AG04449 (cell line): ENCODE measurements at regions not wholly inside any gene's neighbourhood (a gene's known extent, or its start where the extent isn't known, plus 50 kb on each side); places are given as distances from the start of the nearest gene placed in this dataset.
A peak's percentile ranks its signal among the peaks of the same experiment; 100 is the strongest.

Experiments used
- CTCF ChIA-PET: fragments of 350-600 bp; formaldehyde crosslinking; extraction: SDS; loops from one replicate; lab custom pipeline; 2021; ENCODE audit warnings: antibody characterized with exemption; lab: Yijun Ruan, JAX
- POLR2A ChIA-PET: fragments of 400-600, 350-600 bp; formaldehyde crosslinking; extraction: SDS; loops from one replicate; lab custom pipeline; 2020; ENCODE audit warnings: antibody characterized with exemption, inconsistent platforms; lab: Yijun Ruan, JAX
- DNase-seq: peaks from one replicate; pipeline ENCODE4 v3.0.0-alpha.2; 2010; ENCODE audit warnings: low read depth, low spot score
- H3K4me3 ChIP-seq: 2 replicates; pipeline ENCODE4 v1.5.1; 2011; ENCODE audit warnings: low read depth, mild to moderate bottlenecking, control low read depth, low read length
- TF ChIP-seq, protein P1 (sequence below): IDR thresholded peaks from one replicate; pipeline ENCODE4 v1.5.1; 2011; ENCODE audit warnings: mild to moderate bottlenecking, moderate library complexity, low read length, control low read depth, inconsistent platforms; ENCODE audit not compliant: insufficient read depth; ENCODE audit errors: missing control alignments

DNA sequence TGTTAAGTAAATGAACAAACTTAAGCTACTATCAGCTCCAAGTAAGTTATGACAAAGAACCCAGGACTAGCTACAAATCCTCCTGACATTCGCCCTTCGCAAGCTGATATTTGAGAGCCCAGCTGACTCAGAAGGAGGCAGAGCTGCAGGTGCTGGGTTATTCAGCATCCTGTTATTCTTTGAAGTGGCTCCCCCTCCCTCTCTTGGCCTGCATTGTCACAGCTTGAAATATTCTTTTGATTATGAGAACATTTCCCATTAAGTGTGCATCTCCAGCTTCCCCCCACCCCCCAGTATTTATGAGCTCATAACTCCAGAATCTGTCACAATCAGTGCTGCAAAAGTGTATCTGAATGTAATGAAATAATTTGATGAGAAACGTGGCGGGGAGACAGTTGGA lies 78.8 kb upstream of the RALY start:
- H3K4me3 ChIP-seq: no peak overlapping the region
- TF ChIP-seq, protein P1, sequence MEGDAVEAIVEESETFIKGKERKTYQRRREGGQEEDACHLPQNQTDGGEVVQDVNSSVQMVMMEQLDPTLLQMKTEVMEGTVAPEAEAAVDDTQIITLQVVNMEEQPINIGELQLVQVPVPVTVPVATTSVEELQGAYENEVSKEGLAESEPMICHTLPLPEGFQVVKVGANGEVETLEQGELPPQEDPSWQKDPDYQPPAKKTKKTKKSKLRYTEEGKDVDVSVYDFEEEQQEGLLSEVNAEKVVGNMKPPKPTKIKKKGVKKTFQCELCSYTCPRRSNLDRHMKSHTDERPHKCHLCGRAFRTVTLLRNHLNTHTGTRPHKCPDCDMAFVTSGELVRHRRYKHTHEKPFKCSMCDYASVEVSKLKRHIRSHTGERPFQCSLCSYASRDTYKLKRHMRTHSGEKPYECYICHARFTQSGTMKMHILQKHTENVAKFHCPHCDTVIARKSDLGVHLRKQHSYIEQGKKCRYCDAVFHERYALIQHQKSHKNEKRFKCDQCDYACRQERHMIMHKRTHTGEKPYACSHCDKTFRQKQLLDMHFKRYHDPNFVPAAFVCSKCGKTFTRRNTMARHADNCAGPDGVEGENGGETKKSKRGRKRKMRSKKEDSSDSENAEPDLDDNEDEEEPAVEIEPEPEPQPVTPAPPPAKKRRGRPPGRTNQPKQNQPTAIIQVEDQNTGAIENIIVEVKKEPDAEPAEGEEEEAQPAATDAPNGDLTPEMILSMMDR: no peak
- no peak for DNase-seq
- ChIA-PET CTCF (interaction anchor here (0.8 to 1.6 kb wide), 14 partner anchors 13 to 216 kb away, joined by 3 to 12 read pairs (median 3); no protein-coding TSS in a partner anchor), POLR2A (no interaction called here)

DNA sequence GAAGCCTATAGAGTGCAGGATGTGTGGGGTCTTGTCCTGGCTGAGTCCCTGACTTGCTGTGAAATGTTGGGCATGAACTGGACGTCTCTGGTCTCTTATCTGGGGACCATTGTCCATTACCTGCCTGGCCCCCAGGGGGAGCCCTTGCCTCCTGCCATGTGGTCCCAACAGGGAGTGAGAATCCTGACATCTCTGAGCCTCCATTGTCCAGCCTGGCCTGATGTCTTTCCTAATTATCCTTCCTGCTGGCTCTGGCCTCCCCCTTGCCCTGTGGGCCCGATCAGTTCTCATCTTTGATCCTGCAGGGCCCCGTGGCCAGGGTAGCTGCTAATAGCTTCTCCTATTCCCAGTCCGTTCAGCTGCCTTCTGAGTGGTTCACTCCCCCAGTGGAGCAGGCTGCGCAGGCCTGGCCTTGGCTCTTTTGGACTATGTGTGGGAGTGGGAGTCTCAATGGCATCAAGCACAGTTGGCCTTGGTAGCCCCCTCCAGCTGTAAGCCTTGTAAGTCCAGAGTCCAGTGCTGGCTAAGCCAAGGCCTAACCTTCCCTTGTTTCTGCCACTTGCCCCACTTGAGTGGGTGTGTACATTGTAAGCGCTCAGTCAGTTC lies 77.9 kb upstream of the RALY start:
- CTCF ChIA-PET: interaction anchor here (1.0 to 1.6 kb wide), 10 partner anchors 8 to 215 kb away, joined by 3 to 5 read pairs (median 3); no protein-coding TSS in a partner anchor
- DNase-seq: no peak
- TF ChIP-seq, protein P1: peak; percentile 41
- POLR2A ChIA-PET: no interaction called here
- H3K4me3 ChIP-seq: no peak overlapping the region

DNA sequence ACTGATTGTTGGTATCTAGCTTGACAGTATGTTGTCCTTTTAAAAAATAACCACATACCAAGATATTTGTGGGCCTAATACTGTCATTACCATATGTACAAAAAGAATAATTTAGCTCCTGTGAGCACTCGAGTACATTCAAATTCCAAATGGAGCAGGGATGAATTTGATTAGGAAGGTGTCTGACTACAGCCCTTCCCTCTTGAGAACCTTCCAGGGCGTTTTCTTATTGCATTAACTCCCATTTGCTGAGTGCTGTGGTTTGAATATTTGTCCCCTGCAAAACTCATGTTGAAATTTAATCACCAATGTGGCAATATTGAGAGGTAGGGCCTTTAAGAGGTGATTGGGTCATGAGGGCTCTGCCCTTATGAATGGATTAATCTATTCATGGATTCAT lies 76.9 kb upstream of the RALY start:
- CTCF ChIA-PET: interaction anchor here (1.3 to 1.6 kb wide), 6 partner anchors 9 to 161 kb away, joined by 3 to 5 read pairs (median 3); no protein-coding TSS in a partner anchor

DNA sequence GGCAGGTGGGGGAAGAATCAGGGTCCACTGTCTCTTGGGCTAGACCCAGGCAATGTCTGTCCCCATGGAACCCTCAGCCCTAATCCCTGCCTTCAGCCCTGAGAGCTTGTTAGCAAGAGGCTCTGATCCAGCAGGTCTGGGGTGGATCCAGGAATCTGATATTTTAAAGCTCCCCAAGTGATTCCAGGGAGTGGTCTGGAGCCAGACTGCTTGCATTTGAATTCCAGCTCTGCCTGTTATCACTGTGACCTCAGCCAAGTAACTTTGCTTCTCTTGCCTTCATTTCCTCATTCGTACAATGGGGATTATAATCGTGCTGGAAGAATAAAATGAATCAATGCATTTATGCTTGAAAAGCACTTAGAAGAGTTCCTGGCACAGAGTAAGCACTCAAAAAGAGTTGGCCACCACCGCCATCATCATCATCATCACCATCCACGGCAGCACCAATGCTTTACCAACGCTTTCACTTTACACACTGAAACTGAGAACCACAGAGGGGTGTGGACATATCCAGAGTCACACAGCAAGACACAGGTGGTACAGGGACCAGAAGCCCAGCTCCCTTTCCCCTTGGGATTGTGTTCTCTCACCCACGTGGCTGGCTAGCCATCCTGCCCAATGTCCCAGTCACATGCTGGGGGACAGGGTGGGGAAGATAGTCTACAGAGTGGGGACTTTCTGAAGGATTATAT lies 75.7 kb upstream of the RALY start:
- no peak for DNase-seq
- CTCF ChIA-PET: interaction anchor here (0.6 to 1.3 kb wide), 2 partner anchors 8 to 16 kb away, joined by 3 read pairs; no protein-coding TSS in a partner anchor
- POLR2A ChIA-PET: no interaction called here
- H3K4me3 ChIP-seq: no peak overlapping the region
- TF ChIP-seq, protein P1: no peak

More for the DNA sequence above, 76.9 kb upstream of the RALY start:
- POLR2A ChIA-PET: no interaction called here
- TF ChIP-seq, protein P1: no peak
- H3K4me3 ChIP-seq: no peak overlapping the region
- no peak for DNase-seq

DNA sequence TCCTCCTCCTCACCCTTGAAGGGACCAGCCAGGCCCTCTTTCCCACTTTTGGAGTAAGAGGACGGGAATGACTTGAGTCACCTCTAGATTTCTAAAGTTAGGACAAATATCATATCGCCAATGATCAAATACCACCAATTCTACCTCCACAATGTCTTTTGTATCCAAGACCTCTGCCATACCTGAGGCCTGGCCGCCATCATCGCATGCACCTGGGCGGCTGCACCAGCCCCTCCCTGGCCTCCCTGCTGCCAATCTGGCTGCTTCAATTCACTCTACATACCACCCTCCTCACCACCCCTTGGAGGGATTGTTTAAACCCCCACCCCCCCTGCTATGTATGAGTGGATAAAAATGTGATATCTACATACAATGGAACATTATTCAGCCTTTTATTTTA lies 75.0 kb upstream of the RALY start:
- ChIA-PET POLR2A (no interaction called here), CTCF (no interaction called here)
- TF ChIP-seq, protein P1: no peak
- no peak overlapping the region for H3K4me3 ChIP-seq
- DNase-seq: no peak

DNA sequence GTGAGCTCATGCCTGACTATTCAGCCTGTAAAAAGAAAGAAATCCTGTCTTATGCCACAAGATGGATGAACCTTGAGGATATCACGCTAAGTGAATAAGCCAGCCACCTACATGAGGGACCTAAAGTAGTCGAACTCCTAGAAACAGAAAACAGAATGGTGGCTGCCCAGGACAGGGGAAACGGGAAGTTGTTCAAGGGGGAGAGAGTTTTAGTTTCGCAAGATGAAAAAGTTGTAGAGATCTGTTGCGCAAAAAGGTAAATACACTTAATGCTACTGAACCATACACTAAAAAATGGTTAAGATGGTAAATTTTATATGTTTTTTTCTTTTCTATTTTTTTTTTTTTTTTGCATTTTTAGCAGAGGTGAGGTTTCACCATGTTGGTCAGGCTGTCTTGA lies 74.1 kb upstream of the RALY start:
- CTCF ChIA-PET: interaction anchor here (1.1 kb wide), 1 partner anchor 8 kb away, joined by 3 read pairs; no protein-coding TSS in a partner anchor
- TF ChIP-seq, protein P1: no peak
- DNase-seq: no peak
- POLR2A ChIA-PET: no interaction called here
- H3K4me3 ChIP-seq: no peak overlapping the region
